A673 (cell line): ENCODE measurements at regions not wholly inside any gene's neighbourhood (a gene's known extent, or its start where the extent isn't known, plus 50 kb on each side); places are given as distances from the start of the nearest gene placed in this dataset.

Source experiments
- EZH2 ChIP-seq: fragments of 200-600 bp; sonication (generic); IDR thresholded peaks from 2 replicates; pipeline ENCODE4 v1.6.1; 2017; ENCODE audit warnings: borderline replicate concordance, low read depth, mild to moderate bottlenecking, mixed read lengths, antibody characterized with exemption, low read length; ENCODE audit not compliant: poor library complexity, severe bottlenecking
- TF ChIP-seq, protein P1 (sequence below): fragments of 300-800, 200-600 bp; sonication (generic); conservative IDR thresholded peaks from 2 replicates; pipeline ENCODE4 v1.5.1; 2017; ENCODE audit warnings: low read depth, mild to moderate bottlenecking, antibody characterized with exemption, low read length, moderate library complexity, mixed read lengths

DNA sequence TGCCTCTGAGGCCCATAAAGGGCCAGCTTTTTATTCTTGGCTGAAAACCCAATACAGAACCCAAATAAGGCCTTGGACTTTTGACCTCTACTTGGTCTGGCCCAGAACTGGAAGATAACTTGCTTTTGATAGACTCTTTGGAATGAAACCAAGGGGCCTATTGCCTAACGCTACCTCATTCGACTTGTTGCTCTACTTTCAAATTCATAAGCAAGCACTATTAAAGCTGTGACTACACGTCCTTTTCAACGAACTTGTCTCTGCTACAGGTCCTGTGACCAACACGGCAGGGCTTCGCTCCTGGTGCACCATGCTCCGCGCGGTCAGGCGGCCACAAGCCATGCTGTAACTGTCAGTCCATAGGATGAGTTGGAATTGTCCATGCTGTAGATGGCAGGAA, 385.4 kb downstream of the MFSD1 start:
- TF ChIP-seq, protein P1, sequence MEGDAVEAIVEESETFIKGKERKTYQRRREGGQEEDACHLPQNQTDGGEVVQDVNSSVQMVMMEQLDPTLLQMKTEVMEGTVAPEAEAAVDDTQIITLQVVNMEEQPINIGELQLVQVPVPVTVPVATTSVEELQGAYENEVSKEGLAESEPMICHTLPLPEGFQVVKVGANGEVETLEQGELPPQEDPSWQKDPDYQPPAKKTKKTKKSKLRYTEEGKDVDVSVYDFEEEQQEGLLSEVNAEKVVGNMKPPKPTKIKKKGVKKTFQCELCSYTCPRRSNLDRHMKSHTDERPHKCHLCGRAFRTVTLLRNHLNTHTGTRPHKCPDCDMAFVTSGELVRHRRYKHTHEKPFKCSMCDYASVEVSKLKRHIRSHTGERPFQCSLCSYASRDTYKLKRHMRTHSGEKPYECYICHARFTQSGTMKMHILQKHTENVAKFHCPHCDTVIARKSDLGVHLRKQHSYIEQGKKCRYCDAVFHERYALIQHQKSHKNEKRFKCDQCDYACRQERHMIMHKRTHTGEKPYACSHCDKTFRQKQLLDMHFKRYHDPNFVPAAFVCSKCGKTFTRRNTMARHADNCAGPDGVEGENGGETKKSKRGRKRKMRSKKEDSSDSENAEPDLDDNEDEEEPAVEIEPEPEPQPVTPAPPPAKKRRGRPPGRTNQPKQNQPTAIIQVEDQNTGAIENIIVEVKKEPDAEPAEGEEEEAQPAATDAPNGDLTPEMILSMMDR, result no peak
- TF ChIP-seq EZH2, result no peak
